NCI-H748 (cell line): ENCODE measurements at regions not wholly inside any gene's neighbourhood (a gene's known extent, or its start where the extent isn't known, plus 50 kb on each side); places are given as distances from the start of the nearest gene placed in this dataset.
"Not testable (repeated sequence)": the region's sequence is repeated elsewhere in the genome, so short reads cannot be mapped to it uniquely, and the experiment has no call there.

ENCODE experiments used
- DNase-seq: peaks from one replicate; lab custom pipeline; 2025; ENCODE audit not compliant: unreplicated experiment; lab: John Stamatoyannopoulos, UW

DNA sequence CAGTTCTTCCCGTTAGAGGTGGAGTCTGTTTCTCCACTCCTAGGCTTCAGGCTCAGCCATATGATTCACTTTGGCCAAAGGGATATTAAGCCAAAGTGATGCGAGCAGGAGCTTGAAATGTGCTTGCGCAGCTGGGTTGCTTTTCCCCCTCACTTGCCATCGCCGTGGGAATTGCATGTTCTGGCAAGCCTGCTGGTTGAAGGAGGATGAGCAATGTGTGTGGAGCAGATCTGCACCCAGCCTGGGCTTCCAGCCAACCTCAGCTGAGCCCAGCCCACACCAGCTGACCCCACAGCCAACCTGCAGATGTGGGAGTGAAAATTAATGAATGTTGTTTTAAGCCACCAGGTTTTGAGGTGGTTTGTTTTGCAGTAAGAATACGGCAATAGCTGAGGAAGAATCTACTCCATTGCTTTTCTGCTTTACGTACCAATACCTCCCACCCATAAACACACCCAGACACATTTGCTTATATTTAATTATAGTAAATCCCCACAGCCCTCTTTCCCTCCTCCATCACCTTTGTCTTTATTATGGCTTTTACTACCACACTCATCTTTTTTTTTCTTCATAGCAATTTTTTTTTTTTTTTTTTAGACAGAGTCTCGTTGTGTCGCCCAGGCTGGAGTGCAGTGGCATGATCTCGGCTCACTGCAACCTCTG, 132.8 kb upstream of the FUNDC1 start:
- DNase-seq, result peak; percentile 88

DNA sequence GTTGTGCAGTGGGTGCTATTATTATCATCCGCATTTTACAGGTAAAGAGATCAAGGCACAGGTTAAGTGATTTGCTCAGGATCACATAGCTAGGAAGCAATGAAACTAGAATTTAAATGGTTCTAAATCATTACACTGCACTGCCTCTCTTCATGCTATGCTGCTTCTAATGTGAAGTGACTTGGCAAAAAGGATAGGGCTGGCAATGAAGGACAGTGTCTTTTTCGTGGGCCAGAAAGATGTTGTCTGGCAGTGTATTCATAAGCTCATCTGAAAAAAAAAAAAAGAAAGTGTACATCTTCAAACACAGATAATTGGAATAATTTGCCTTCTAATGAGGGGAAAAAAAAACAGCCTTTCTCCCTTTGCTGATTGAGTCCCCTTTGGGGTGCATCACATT, 132.2 kb upstream of the FUNDC1 start:
- no peak for DNase-seq

DNA sequence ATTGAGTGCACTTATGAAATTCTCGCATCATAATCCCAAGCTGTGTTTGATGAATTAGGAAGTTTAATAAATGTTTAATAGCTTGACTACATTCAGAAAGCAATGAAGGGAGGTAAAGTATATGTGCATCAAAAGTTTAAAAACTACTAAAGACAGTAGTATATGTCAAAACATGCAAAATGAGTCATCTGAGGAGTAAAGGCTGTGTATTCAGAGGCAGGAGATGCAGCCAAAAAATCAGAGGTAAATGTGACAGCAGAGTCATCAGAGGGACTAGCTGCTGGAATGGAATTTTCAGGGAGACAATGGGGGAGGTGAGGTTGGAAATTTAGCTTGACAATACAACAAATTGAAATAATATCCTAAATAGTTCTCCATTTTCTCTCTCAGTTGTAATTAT, 127.0 kb upstream of the FUNDC1 start:
- no peak for DNase-seq

DNA sequence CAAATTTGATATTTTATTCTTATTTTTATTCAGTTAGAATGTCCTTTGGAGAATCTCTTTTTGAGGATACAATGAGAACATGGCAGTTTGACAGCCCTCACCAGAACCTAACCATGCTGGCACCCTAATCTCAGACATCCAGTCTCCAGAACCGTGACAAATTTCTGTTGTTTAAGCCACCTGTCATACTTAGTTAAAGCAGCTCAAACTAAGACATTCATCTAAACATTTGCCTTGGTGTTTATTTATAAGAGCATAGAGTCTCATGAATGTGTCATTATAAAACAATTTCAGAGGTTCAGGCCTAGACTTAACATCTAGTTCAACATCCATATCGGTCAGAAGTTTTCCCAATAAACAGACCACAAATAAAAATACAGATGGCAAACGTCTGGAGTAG, 125.1 kb upstream of the FUNDC1 start:
- DNase-seq, result no peak

DNA sequence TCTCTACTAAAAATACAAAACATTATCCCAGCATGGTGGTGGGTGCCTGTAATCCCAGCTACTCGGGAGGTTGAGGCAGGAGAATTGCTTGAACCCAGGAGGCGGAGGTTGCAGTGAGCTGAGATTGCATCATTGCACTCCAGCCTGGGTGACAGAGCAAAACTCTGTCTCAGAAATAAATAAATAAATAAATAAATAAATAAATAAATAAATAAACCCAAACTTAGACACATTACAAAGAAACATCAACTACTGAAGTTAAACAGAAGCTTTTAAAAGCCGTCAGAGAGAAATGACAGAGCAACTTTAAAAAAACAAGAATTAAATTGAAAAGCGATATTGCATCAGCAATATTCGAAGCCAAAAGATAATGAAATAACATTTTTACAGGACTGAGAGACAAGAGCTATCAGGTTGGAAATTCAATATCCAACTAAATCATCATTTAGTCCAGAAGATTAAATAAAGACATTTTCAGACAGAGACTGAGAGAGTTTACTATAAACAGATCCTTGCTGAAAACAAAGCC, 115.1 kb upstream of the FUNDC1 start:
- DNase-seq, result not testable (repeated sequence)

DNA sequence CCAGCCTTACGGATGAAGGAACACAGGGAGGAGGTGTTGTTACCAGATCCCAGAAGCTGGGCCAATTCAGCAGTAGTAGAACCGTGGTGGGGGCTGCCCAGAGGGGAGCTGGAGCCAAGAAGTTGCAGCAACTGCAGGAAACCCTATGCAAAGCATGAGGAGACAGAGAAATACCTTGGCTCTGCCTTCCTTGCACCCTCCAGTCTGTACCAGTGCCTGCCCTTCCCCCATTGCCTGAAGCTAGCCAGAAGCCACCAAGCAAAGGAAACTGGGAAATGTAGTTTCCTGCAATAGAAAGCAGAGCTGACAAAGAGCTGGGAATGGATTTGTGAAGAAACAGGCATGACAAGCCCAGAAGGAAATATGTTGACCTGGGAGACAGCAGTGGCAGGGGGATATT, 108.7 kb upstream of the FUNDC1 start:
- DNase-seq, result no peak

DNA sequence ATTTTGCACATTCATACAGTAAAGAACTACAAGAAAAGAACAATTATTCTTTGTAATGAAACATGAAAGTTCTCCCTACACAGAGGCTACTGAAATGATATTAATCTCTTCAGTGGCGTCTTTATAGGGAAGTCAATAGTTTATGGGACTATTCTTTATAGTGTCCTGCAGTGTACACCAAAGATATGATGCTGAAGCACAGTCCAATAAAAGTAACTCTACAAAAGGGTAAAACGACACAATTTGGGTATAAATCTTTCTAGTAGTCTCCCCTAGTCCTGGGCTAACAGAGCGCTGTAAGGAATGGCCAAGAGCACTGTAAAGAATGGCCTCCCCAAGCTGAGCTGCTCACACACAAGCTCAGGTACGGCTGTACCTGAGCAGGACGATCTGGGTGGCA, 101.1 kb upstream of the FUNDC1 start:
- DNase-seq, result no peak

DNA sequence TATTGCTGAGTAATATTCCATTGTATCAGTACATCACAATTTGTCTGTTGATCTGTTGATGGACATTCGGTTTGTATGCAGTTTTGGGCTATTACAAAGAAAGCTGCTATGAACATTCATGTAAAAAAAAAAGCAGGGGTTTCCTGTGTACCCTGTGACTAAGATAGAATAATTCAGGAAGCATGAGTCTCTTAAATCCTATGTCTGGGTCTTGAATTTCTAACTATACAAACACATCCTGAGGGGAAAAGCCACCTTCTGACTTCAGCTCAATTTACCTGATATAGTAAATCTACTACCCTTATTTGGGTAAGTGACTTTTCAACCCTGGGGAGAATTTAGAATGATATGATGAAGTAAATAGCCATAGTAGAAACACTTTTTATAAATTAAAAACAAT, 94.6 kb upstream of the FUNDC1 start:
- DNase-seq, result no peak

DNA sequence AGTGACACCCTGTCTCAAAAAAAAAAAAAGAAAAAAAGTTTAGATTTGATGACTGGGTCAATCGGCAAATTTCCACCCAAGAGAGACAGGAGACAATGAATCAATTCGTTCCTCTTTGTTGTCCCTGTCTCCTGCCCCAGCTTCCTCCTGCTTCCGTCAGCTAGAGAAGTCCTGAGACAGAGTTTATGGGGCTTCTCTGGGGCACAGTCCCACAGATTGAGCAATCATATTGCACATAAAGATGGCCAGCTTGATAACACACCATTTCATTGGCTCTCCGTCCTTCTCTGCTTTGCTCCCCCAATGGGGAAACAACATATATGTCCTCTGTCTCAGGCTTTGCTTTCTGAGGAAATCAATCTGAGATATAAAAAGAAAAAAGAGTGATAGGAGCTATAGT, 78.4 kb upstream of the FUNDC1 start:
- DNase-seq, result no peak

DNA sequence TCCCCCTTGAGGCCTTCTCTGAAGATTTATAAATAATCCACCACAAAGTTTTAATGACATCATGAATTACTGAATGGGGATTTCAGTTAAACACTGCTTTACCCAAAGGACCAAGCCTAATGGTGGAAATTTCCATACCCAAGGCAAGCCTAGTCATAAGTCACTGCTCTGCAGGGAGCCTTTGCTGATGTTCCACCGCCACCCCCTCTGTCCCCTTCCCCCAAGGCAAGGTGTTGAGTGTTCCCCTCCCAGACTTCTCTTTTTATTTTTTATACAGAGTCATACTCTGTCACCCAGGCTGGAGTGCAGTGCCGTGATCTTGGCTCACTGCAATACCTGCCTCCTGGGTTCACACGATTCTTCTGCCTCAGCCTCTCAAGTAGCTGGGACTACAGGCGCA, 76.4 kb upstream of the FUNDC1 start:
- DNase-seq, result no peak

DNA sequence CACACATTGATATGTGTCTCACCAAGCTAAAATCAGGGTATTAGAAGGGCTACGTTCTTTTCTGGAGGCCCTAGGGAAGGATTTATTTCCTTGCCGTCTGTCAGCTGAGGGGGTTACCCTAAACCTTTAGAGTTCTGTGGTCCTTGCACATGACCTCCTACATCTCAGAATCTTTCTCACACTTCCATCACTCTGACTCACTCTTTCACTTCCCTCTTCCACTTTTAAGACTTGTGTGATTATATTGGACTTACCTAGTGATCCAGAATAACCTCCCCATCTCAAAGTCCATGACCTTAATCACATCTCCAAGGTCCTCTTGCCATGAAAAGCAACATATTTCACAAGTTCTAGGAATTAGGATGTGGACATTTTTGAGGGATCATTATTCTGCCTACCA, 53.6 kb upstream of the FUNDC1 start:
- DNase-seq, result no peak
